ENCODE measurements at regions not wholly inside any gene's neighbourhood (a gene's known extent, or its start where the extent isn't known, plus 50 kb on each side); places are given as distances from the start of the nearest gene placed in this dataset.

GRCh38 chr15:47184908-47185801 lies 532.1 kb upstream of the SEMA6D start:
- no peak overlapping the region for H2BK12ac ChIP-seq (ENCODE audit: low read depth, low read length)
- H3K27me3 ChIP-seq (replicated peaks in 1 of 4; ENCODE audit: control insufficient read depth in 3 of 4, extremely low read depth in 1 of 4, insufficient read depth in 3 of 4, low read length in 3 of 4) = peaks cover 18 to 61% (median 43%) of the 10 kb centered on the region in 4 experiments
- no peak overlapping the region for H2BK20ac ChIP-seq (ENCODE audit: low read length)
- H2BK15ac ChIP-seq (ENCODE audit: low read length) = no peak overlapping the region
- no peak overlapping the region for H2BK120ac ChIP-seq (replicated peaks; ENCODE audit: low read depth, low read length)
- H3K79me2 ChIP-seq (ENCODE audit: control insufficient read depth in 1 of 2, insufficient read depth in 2 of 2, low read length in 2 of 2) = no peaks in the 10 kb centered on the region
- FAIRE-seq = peak; percentile 19
- no peaks in the 10 kb centered on the region for H3K9me3 ChIP-seq (ENCODE audit: insufficient read depth in 2 of 2, low read depth in 1 of 2, low read length in 1 of 2)
- 11% methylated on average over 32 of the region's 36 CpGs; no CpG with 5 or more reads in 1 of the 2 experiments for WGBS, 2 experiments (ENCODE audit: extremely low coverage in 1 of 2, insufficient coverage in 1 of 2, insufficient read length in 1 of 2, insufficient replicate concordance in 2 of 2, low coverage in 1 of 2, low lambda C conversion rate in 2 of 2, missing lambda C conversion rate in 1 of 2)
- no peaks in the 10 kb centered on the region for H3K79me1 ChIP-seq (ENCODE audit: low read depth, low read length)
- peak; percentile 51 for TF ChIP-seq KDM4A (IDR thresholded peaks at IDR 0.05; ENCODE audit: low read depth, low read length, severe bottlenecking)
- TF ChIP-seq CREB1 (IDR thresholded peaks at IDR 0.05) = no peak
- no peak for TF ChIP-seq KDM1A (IDR thresholded peaks at IDR 0.05; ENCODE audit: borderline replicate concordance, low read length)
- no peak for TF ChIP-seq TEAD4 (IDR thresholded peaks at IDR 0.05; ENCODE audit: low read depth, low read length)
- peak; percentile 73; the same call in 1 of the 2 replicates for TF ChIP-seq SUZ12 (IDR thresholded peaks at IDR 0.05; ENCODE audit: low read length)
- no peak for TF ChIP-seq GABPA (IDR thresholded peaks at IDR 0.05; ENCODE audit: borderline replicate concordance, insufficient read depth, low read length)
- TF ChIP-seq CBX8 (IDR thresholded peaks at IDR 0.05; ENCODE audit: borderline replicate concordance, low read depth, low read length) = no peak
- peak; percentile 62 for TF ChIP-seq EZH2 (IDR thresholded peaks at IDR 0.05; ENCODE audit: low read depth, low read length, severe bottlenecking)
- peak; percentile 66 for TF ChIP-seq RNF2 (IDR thresholded peaks at IDR 0.05; ENCODE audit: borderline replicate concordance, low read depth, low read length, missing control alignments, poor library complexity, severe bottlenecking)
- TF ChIP-seq MAFK (IDR thresholded peaks at IDR 0.05; ENCODE audit: low read depth, low read length) = no peak
- TF ChIP-seq MAX (IDR thresholded peaks at IDR 0.05) = no peak; the same call in 1 of the 2 replicates
- H3K4ac ChIP-seq (replicated peaks; ENCODE audit: insufficient read length, low read depth, low read length) = no peak overlapping the region
- peak overlapping the region; percentile 91 for H2AFZ ChIP-seq (ENCODE audit: low read length)
- no peak overlapping the region for H3K14ac ChIP-seq (ENCODE audit: insufficient read length)
- peaks cover 13% of the 10 kb centered on the region; the same call in 1 of the 2 replicates for H3K23me2 ChIP-seq (ENCODE audit: low read depth, low read length)
- no peaks in the 10 kb centered on the region for H3K36me3 ChIP-seq (ENCODE audit: control insufficient read depth in 2 of 4, insufficient read depth in 4 of 4, low read length in 3 of 4)
- H3K4me2 ChIP-seq (ENCODE audit: insufficient read depth in 1 of 2, low read depth in 2 of 2, low read length in 2 of 2) = peak overlapping the region; percentile 89 to 99
- no peak for DNase-seq (ENCODE audit: low read depth in 1 of 2, low spot score in 2 of 2)
- H4K5ac ChIP-seq (ENCODE audit: insufficient read length, low read depth, low read length) = no peak overlapping the region
- ChIA-PET POLR2A (ENCODE audit: partially characterized antibody) (interaction anchor here (0.6 kb wide), 1 partner anchor 1096 kb away, joined by 3 read pairs; no protein-coding TSS in a partner anchor), CTCF (ENCODE audit: partially characterized antibody) (interaction anchor here (1.0 to 1.6 kb wide), 3 partner anchors 11 to 875 kb away, joined by 3 to 5 read pairs (median 4); no protein-coding TSS in a partner anchor)
- H3K56ac ChIP-seq (replicated peaks; ENCODE audit: insufficient read length, low read depth, low read length) = no peak overlapping the region
- H3K23ac ChIP-seq (ENCODE audit: insufficient read length) = no peak overlapping the region
- no peak overlapping the region for H4K91ac ChIP-seq (replicated peaks; ENCODE audit: insufficient read length, low read length)
- H3K18ac ChIP-seq (ENCODE audit: extremely low read depth, low read length) = no peak overlapping the region
- H4K20me1 ChIP-seq (replicated peaks in 1 of 2; ENCODE audit: control insufficient read depth in 1 of 2, insufficient read depth in 2 of 2, low read length in 2 of 2) = no peaks in the 10 kb centered on the region
- H3K4me3 ChIP-seq (ENCODE audit: extremely low read depth in 1 of 4, insufficient read depth in 2 of 4, low read depth in 3 of 4, low read length in 4 of 4) = peak overlapping the region; percentile 52 to 73 (median 60)
- no peak overlapping the region for H2BK5ac ChIP-seq (ENCODE audit: low read depth, low read length)
- peaks cover 0 to 10% (median 4%) of the 10 kb centered on the region in 4 experiments; a peak in 4 of 7 replicates for H3K4me1 ChIP-seq (replicated peaks in 1 of 4; ENCODE audit: control insufficient read depth in 3 of 4, insufficient read depth in 4 of 4, low read length in 3 of 4)
- 0 out of 7 replicates have a peak overlapping the region, but pooled peaks of 1 of the 4 experiments have one; percentile 28 for H3K9ac ChIP-seq (replicated peaks in 1 of 4; ENCODE audit: extremely low read depth in 1 of 4, low read depth in 3 of 4, low read length in 3 of 4)
- peak overlapping the region; percentile 57; the same call in 1 of the 2 replicates for H4K8ac ChIP-seq (ENCODE audit: extremely low read depth, insufficient read depth, low read length)
- no peak overlapping the region for H2AK5ac ChIP-seq (ENCODE audit: low read depth, low read length)
- H3K27ac ChIP-seq (ENCODE audit: low read depth, low read length) = no peak overlapping the region

All from H1 (cell line).